Endodermal cell (in vitro differentiated cells): ENCODE measurements at regions not wholly inside any gene's neighbourhood (a gene's known extent, or its start where the extent isn't known, plus 50 kb on each side); places are given as distances from the start of the nearest gene placed in this dataset.

Source experiments
- DNase-seq: peaks from one replicate; pipeline ENCODE4 v3.0.0-alpha.2; 2017
- H3K27ac ChIP-seq: 2 replicates; pipeline ENCODE4 v1.5.1; 2013; ENCODE audit warnings: mild to moderate bottlenecking, low read depth, low read length, moderate library complexity
- H3K27me3 ChIP-seq: 2 replicates; pipeline ENCODE4 v1.6.1; 2013; ENCODE audit warnings: mild to moderate bottlenecking, low read length, moderate library complexity; ENCODE audit not compliant: insufficient read depth, control insufficient read depth, poor library complexity, severe bottlenecking
- H3K36me3 ChIP-seq: 2 replicates; pipeline ENCODE4 v1.7.0; 2013; ENCODE audit warnings: mild to moderate bottlenecking, low read length, moderate library complexity; ENCODE audit not compliant: control insufficient read depth, insufficient read depth
- H3K4me1 ChIP-seq: one replicate; pipeline ENCODE4 v1.7.0; 2013; ENCODE audit warnings: low read length; ENCODE audit not compliant: control insufficient read depth, insufficient read depth
- H3K4me3 ChIP-seq: 2 replicates; pipeline ENCODE4 v1.5.1; 2013; ENCODE audit warnings: mild to moderate bottlenecking, low read length, moderate library complexity
- H3K9ac ChIP-seq: 2 replicates; pipeline ENCODE4 v1.6.1; 2013; ENCODE audit warnings: mild to moderate bottlenecking, low read length, moderate library complexity; ENCODE audit not compliant: poor library complexity, severe bottlenecking; ENCODE audit errors: extremely low read depth
- H3K9me3 ChIP-seq: 2 replicates; pipeline ENCODE4 v1.6.1; 2013; ENCODE audit warnings: mild to moderate bottlenecking, low read length, moderate library complexity; ENCODE audit not compliant: control insufficient read depth
- H3K27ac Mint-ChIP-seq: 2 replicates; pipeline ENCODE4 v1.8.0; 2020; ENCODE audit warnings: mixed read lengths
- H3K27me3 Mint-ChIP-seq: 2 replicates; pipeline ENCODE4 v1.8.0; 2021; ENCODE audit warnings: mild to moderate bottlenecking, mixed read lengths; ENCODE audit not compliant: insufficient read depth
- H3K36me3 Mint-ChIP-seq: 2 replicates; pipeline ENCODE4 v1.8.0; 2020; ENCODE audit warnings: low read depth, mixed read lengths
- H3K4me1 Mint-ChIP-seq: 2 replicates; pipeline ENCODE4 v1.8.0; 2020; ENCODE audit warnings: mixed read lengths
- H3K4me3 Mint-ChIP-seq: 2 replicates; pipeline ENCODE4 v1.8.0; 2020; ENCODE audit warnings: mild to moderate bottlenecking, moderate library complexity, mixed read lengths
- H3K9me3 Mint-ChIP-seq: 2 replicates; pipeline ENCODE4 v1.8.0; 2020; ENCODE audit warnings: mild to moderate bottlenecking, mixed read lengths
- WGBS, 2 experiments: methylation state at CpG; one replicate each; pipeline versions ENCODE4 v1.1.5 to v1.1.7; 2013; ENCODE audit warnings: missing lambda C conversion rate in 2 of 2, mixed read lengths in 1 of 2; ENCODE audit not compliant: insufficient coverage in 1 of 2, insufficient read length in 1 of 2; 5-methylcytosine and 5-hydroxymethylcytosine counted together
- TF ChIP-seq, protein P1 (sequence below): fragments of 200-600 bp; sonication (generic); conservative IDR thresholded peaks from 2 replicates; pipeline ENCODE4 v1.5.0; 2021; ENCODE audit warnings: antibody characterized with exemption, mild to moderate bottlenecking

DNA sequence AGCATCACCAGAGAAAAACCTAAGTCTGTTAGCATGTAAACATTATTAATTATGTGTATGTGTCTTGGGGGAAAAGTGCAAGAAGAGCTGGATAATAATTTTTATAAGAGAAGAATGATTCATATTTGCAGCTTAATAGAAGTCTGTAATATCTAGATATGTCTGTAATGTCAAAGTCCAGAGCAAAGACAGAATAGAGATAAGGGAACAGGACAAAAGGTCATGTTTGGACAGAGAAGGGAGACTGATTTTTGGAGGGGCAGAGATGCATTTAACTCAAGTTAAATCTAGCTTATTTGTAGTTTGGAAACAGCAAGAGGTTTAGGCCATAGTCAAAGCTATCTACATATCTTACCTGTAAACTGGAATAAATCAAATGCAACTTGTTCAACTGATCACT lies 61.2 kb downstream of the MAGED1 start:
- no peak overlapping the region for H3K27ac ChIP-seq
- H3K9me3 ChIP-seq, result no peaks in the 10 kb centered on the region
- H3K27me3 ChIP-seq, result no peaks in the 10 kb centered on the region
- H3K4me1 ChIP-seq, result no peaks in the 10 kb centered on the region
- no peaks in the 10 kb centered on the region for H3K36me3 Mint-ChIP-seq
- H3K4me3 Mint-ChIP-seq, result no peak overlapping the region
- H3K9me3 Mint-ChIP-seq, result peaks cover 57% of the 10 kb centered on the region
- H3K9ac ChIP-seq, result no peak overlapping the region
- peaks cover 2% of the 10 kb centered on the region for H3K27me3 Mint-ChIP-seq
- TF ChIP-seq, protein P1, sequence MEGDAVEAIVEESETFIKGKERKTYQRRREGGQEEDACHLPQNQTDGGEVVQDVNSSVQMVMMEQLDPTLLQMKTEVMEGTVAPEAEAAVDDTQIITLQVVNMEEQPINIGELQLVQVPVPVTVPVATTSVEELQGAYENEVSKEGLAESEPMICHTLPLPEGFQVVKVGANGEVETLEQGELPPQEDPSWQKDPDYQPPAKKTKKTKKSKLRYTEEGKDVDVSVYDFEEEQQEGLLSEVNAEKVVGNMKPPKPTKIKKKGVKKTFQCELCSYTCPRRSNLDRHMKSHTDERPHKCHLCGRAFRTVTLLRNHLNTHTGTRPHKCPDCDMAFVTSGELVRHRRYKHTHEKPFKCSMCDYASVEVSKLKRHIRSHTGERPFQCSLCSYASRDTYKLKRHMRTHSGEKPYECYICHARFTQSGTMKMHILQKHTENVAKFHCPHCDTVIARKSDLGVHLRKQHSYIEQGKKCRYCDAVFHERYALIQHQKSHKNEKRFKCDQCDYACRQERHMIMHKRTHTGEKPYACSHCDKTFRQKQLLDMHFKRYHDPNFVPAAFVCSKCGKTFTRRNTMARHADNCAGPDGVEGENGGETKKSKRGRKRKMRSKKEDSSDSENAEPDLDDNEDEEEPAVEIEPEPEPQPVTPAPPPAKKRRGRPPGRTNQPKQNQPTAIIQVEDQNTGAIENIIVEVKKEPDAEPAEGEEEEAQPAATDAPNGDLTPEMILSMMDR, result no peak
- no peak overlapping the region for H3K4me3 ChIP-seq
- H3K27ac Mint-ChIP-seq, result no peak overlapping the region
- no peaks in the 10 kb centered on the region for H3K36me3 ChIP-seq
- peaks cover 3% of the 10 kb centered on the region for H3K4me1 Mint-ChIP-seq
- DNase-seq, result no peak

DNA sequence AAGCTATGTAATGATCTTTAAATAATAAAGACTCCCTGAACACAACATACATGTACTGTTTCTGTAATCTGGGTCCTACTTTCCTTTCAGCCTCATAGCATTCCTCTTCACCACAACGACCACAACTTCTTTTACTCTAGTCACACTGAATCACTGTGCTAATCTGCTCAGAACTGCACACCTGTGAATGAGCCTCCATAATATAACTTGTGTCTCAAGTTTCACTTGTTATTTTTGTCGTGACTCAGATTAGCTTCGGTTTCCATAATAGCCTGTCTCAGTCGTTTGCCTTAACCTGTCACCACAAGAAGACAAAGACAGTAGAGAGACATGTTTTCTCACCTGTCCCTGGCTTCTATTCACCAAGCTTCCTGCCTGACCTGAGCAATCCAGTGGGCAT lies 61.8 kb downstream of the MAGED1 start:
- Mint-ChIP-seq H3K27me3 (peaks cover 2% of the 10 kb centered on the region), H3K36me3 (no peaks in the 10 kb centered on the region), H3K4me3 (no peak overlapping the region), H3K9me3 (peaks cover 53% of the 10 kb centered on the region), H3K27ac (no peak overlapping the region), H3K4me1 (peaks cover 3% of the 10 kb centered on the region)
- H3K4me3 ChIP-seq, result no peak overlapping the region
- H3K27me3 ChIP-seq, result no peaks in the 10 kb centered on the region
- no peak overlapping the region for H3K27ac ChIP-seq
- no peaks in the 10 kb centered on the region for H3K36me3 ChIP-seq
- 75 to 90% methylated on average over 2 to 4 of the region's 4 CpGs for WGBS, 2 experiments
- DNase-seq, result no peak
- H3K4me1 ChIP-seq, result no peaks in the 10 kb centered on the region
- TF ChIP-seq, protein P1, result no peak
- no peak overlapping the region for H3K9ac ChIP-seq
- H3K9me3 ChIP-seq, result no peaks in the 10 kb centered on the region

DNA sequence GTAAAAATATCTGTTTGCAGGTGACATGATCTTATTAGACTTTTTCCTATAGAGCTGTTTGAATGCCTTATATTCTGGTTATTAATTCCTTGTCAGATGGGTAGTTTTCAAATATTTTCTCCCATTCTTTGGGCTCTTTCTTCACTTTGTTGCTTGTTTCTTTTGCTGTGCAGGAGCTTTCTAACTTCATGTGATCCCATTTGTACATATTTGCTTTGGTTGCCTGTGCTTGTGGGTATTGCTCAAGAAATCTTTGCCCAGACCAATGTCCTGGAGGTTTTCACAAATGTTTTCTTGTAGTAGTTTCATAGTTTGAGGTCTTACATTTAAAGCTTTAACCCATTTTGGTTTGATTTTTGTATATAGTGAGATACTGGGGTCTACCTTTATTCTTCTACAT lies 63.0 kb downstream of the MAGED1 start:
- H3K27ac Mint-ChIP-seq, result no peak overlapping the region
- H3K27me3 Mint-ChIP-seq, result peaks cover 2% of the 10 kb centered on the region
- Histone ChIP-seq H3K9ac (no peak overlapping the region), H3K4me3 (no peak overlapping the region), H3K27ac (no peak overlapping the region), H3K36me3 (no peaks in the 10 kb centered on the region), H3K4me1 (no peaks in the 10 kb centered on the region), H3K9me3 (no peaks in the 10 kb centered on the region), H3K27me3 (no peaks in the 10 kb centered on the region)
- peaks cover 44% of the 10 kb centered on the region for H3K9me3 Mint-ChIP-seq
- DNase-seq, result no peak
- H3K4me1 Mint-ChIP-seq, result peaks cover 3% of the 10 kb centered on the region
- TF ChIP-seq, protein P1, result no peak
- no peak overlapping the region for H3K4me3 Mint-ChIP-seq
- H3K36me3 Mint-ChIP-seq, result no peaks in the 10 kb centered on the region
